GM19438 (cell line): ENCODE measurements at regions not wholly inside any gene's neighbourhood (a gene's known extent, or its start where the extent isn't known, plus 50 kb on each side); places are given as distances from the start of the nearest gene placed in this dataset.

Experiments used
- ATAC-seq: cut with Tn5 transposase; IDR thresholded peaks from one replicate; pipeline ENCODE4 v1.9.1; 2021; ENCODE audit warnings: low read depth; ENCODE audit not compliant: unreplicated experiment

DNA sequence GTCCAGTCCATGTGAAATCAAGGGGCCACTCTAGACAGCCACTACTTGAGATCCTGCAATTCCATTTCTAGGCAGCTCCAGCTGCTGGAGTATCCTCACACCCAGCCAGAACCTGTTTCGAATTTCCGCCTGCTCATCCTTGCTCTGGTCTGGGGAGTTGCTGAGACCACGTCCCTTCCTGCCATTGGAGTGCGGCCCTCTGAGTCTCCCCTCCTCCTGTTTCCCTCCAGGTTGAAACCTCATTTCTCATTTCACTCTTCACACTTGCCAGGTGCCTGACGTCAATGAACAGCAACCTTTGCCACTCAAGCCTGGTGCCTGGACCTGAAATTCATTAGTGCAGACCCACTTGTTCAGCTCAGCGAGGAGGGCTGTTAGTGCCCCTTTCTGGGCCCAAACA is 307.5 kb upstream of the SHH start:
- no peak for ATAC-seq

DNA sequence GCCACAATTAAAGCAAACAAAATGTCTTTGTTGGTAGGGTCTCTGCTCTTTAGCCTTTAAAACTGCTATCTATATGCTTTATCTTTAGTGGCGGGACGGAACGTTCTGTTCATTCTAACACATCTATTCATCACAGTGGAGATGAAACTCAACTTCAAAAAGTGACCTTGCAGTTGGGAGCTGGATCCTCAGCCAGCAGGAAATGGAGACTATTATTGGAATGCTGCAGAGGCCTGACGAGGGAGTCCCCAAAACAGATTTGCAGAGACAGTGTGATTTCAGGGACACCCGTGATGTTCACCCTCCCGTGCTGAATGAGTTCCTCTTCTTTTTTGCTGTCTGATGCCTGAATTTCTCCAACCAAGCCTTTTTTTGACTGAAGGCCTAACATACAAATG is 306.0 kb upstream of the SHH start:
- ATAC-seq = no peak

DNA sequence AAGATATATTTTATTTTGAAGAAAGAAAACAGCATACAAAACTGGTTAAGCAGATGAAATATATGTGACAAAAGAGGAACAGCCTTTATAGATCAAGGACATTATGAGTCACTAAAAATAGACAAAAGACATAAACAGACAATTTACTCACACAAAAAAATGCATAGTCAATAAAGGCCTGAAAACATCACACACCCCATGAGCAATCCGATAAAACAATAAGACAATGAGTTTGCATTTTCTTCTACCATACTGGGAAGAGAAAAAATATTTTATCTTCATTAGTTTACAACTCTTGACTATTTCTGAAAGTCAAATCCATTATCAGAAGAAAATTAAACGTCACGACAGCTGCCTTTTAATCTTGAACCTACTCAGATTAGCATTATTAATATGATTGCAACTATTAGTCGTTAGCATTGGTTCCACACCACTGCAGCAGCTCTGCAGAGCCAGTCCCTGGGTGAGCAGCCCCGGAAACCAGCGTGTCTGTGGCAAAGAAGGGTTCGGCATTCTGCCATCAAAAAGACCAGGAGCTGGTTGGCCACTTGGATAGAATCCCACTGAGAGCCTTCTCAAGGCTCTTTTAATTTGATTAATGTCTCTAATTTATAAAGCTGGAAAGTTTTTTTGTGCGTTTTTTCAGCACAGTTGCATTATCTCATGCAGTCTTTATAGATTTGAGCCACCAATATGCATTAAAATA is 305.4 kb upstream of the SHH start:
- no peak for ATAC-seq

DNA sequence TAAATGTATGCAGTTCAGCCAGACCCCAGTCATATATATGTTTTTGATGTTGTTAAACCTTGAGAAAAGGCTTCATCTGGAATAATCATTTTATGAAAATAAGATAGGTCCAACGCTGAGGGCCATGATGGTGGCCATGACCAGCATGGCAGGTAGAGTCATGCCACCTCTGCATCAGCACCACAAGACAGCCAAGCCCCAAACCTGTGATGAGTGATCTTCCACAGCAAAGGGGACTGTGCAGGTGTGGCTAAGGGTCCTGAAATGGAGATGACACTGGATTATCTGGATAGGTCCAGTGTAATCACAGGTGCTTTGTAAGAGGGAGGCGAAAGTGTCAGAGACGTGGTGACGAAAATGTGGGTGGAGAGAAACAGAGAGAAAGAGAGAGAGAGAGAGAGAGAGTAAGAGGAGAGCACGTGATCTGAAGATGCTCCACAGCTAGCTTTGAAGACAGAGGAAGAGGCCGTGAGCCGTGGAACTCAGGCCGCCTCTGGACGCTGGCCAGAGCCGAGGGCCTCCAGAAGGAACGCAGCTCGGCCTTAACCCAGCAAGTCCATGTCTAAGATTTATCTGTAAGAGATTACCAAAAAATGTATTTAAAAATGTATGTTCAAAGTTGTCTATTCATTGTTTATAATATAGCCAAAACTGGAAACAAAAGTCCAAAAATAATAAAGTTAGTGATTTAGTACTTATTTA is 304.4 kb upstream of the SHH start:
- no peak for ATAC-seq

DNA sequence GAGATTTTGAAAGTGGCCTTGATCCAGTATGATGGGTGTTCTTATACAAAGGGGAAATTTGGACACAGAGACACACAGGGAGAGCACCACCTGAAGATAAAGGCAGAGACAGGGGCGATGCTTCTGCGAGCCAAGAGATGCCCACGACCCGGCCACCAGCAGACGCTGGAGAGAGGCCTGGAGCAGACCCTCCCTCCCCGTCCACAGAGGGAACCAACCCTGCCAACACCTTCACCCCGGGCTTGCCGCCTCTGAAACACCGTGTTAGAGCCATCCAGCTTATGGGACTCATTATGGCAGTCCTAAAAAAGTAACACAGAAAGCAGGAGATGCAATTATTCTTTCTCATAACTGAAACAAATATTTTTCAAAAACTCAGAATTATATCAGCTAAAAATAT is 303.3 kb upstream of the SHH start:
- ATAC-seq = no peak

DNA sequence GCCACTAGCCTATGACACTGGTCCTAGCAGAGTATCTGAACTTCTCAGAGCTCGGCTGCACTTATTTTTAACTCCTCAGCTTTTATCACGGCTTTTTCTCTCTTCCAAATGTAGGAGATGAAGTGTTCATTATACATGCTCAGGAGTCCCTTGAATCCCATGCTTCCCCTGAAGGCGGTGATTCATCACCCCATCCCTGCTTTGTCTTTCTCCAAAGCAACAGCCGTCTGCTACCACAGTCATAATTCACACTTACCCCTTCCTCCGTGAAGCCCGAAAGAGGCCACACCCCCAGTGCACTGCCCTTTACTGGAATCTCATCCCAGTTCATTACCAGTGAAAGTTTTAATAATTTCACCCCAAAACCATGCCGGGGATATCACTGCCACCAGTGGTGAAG is 301.5 kb upstream of the SHH start:
- ATAC-seq = no peak

DNA sequence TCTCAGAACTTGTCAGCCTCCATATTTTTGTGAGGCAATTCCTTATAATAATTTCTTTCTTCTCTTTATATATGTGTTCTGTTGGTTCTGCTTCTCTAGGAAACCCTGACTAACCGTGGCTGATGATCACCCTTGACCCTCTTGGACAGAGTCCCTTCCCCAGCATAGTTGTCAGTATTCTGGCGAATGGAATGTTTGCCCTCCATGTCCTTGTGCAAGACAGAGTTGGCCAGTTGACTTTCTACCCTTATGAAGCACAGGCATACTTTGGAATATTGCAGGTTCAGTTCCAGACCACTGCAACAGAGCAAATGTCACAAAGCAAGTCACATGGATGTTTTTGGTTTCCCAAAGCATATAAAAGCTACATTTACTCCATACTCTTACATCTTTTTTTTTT is 297.7 kb upstream of the SHH start:
- no peak for ATAC-seq

DNA sequence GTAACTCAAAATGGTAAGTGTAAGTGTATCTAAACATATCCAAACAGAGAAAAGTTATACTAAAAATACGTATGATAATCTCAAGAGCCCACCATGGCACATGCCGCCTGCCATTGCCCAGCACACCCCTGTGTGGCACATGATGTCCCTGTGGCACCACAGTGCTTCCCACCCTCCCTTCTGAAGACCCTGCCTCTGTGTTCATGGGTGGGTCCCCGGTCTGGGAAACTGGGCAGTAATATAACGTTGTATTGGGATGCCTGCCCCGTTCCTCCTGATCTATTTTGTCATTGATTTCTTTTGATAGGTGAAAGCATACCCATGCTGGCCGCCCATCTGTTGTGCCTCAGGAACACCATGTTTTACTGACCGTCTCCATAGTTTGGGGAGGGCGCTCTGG is 296.8 kb upstream of the SHH start:
- no peak for ATAC-seq

DNA sequence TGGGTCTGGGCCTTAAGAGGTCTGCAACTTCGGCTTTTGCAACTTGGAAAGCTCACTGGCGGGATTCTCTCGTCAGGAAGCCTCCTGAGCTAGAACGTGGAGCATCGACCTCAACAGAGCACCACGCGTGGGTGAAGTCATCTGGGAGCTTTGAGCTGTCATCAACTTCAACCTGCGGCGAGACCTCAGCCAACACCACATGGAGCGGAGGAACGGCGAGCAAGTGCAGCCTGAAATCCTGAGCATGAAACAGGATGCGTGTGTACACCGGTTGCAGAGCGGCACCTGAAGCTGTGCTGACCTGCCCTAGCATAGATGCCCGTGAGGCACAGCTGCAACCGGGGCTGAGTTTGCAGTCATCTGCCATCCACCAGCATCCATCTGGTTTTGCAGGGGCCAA is 295.7 kb upstream of the SHH start:
- ATAC-seq = no peak

DNA sequence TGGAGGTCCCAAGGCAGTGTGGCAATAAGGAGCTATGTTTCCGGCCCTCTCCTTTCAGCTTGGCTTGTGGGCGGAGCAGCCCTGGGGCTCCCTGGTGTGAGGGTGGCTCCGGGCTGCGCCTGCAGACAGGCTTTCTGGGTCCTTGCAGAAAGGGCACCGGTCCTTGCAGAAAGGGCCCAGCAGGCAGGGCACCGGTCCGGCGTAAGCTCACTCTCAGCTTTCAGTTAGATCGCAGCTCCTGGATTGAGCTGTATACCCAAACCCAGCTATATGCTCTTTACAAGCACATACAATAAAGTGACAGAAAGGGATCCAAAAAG is 293.8 kb upstream of the SHH start:
- ATAC-seq = no peak

DNA sequence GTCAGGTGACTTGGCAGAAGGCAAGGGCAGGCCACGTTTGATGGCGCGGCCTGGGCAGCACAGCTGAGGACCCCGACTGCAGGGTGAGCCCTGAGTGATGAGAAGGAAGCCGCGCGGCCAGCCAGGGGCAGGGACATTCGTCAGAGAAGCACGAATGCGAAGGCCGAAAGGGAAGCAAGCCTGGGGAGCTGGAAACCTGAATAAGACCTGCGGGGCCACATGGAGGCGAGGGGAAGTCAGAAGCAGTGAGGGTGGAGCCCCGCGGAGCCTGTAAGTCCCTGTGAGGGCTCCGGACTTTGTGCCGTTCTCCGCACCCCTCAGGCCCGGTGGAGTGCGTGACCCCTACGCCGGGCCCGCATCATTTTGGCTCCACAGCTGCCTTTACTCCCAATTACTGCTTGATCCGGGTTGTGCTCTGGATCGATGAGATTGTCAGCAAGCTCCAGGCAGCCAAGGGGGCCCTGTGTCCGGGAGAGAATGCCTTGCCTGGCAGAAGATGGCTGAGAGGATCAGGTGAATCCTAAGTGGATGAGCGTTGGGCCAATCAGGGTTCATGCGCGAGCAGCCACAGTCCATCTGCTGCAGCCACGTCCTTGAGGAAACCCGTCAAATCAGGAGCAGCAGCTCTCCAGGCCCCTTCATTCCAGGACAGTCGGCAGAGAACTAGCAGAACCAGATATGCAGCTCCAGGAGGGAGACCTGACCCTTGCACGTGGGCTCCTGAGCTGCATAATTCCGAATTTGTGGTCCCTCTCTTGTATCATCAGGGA is 293.3 kb upstream of the SHH start:
- ATAC-seq = no peak

DNA sequence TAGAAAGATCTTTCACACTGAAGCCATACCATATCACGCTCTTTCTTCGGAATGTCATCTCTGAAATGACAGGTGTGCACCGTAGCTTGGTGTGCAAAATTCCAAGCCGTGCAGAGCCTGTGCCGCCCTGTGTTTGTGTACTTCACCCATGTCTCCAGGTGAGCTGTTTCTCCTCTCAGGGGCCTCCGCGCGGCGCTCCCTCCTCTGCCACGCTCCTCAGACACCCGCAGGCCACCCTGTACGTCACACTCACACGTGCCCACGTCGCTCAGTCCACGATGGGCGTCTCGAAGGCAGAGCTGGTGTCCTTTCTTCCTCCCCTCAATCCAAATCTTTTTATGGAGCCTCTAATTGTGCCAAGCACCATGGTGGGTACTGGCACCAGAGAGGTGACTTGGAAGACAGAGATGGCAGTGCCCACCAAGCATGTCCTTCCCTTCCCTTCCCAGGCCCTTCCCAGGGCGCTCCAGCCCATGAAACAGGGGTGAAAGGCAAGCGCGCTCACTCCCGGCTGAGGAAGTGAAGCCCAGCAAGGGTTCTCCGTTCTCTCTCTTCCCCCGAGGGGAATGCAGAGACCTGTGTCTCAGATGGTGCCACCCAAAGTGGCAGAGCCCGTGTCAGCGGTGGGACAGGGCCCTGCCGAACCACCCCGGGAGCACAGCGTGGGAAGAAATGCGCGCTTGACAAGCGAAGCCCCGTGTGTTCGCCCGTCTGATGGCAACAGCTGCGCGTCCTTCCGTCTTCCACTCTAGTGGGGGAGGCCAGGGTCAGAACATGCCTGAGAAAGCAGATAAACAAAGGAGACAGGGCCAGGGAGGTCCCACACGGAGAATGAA is 292.5 kb upstream of the SHH start:
- ATAC-seq = no peak

DNA sequence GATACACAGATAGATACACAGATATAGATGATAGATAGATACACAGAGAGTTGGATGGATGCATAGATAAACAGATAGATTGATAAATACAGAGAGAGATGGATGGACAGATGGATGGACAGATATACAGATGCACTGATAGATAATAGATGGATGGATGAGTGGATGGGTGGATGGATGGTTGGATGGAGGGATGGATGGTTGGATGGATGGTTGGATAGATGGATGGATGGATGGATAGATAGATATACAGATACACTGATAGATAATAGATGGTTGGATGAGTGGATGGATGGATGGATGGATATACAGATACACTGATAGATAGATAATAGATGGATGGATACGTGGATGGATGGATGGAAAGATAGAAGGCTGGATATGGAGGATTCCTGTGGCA is 290.0 kb upstream of the SHH start:
- ATAC-seq = no peak

DNA sequence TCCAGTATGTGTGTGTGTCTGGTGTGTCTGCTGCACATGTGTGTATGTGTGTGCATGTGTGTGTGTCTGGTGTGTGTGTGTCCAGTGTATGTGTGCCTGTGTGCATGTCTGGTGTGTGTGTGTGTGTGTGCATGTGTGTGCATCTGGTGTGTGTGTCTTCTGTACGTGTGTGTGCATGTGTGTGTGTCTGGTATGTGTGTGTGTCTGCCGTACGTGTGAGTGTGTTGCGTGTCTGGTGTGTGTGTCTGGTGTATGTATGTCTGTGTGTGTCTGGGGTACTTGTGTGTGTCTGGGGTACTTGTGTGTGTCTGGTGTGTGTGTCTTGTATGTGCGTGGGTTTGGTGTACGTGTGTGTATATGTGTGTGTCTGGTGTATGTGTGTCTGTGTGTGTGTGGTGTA is 289.1 kb upstream of the SHH start:
- no peak for ATAC-seq

DNA sequence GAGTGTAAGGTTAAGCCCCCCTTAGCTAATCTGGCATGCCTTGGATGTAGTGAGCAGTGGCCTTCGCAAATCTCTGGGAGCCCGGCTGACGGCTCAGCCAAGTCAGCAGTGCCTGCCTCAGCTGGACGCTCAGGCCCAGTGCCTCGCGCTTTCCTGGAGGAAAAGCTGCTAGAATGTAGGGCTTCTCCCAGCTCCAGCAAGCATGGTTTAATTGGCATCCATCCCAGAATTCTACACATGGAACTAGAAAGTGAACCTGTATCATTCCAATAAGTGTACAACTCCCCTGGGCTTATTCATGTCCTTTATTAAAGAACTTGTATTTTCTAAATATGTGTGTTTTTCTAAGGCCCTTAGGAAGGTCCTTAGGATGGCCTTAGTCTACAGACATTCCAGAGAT is 287.8 kb upstream of the SHH start:
- ATAC-seq = no peak

DNA sequence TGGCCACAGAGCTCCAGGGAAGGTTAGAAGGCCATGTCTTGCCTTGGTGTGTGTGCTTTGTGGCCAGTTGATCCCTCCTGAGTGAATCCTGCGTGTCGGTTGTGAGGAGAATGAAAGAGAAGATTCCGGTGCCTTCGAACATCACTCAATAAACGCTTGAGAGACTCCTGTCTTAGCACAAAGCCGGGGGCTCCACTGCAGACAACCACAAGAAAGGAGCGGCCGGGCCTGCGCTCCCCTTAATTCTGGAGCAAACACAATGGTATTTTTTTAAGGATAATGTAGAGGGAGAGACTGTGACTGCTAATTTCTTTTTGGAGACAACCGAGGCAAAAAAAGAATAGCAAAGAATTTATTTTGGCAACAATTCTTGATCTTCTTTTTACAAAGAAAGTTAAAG is 286.8 kb upstream of the SHH start:
- no peak for ATAC-seq

DNA sequence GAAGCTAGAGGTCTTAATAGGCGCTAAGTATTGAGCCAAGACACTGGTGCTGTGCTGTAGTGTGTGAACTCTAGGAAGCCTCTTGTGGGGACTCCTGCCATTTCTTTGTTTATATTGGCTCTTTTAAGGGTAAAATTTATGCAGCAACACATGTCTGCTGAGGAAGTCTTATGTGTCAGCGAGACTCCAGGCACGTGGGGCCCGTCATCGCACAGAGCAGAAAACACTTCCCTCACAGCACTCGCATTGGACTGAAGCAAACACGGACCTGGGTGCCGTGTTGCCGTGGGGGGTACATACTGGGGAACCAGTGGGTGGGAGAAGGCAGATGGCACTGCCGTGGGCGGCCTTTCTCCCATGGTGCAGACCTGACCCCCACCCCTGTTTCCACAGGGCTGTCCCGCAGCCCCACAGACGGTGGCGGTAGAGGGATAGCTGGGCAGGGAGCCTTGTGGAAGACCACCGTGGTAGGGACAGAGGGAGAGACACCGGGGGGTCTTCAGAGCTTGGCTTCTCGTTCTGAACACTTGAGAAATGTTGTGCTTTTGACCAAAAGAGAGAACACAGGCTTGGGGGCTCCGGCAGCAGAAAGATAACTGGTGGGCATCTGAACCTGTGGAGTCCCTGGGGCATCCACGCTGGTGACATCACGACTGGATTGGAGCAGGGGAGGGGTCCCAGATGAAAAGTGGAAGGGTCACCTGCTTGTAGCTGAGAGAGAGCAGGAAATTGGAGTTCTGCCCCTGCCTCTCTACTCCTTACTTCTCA is 284.7 kb upstream of the SHH start:
- no peak for ATAC-seq

DNA sequence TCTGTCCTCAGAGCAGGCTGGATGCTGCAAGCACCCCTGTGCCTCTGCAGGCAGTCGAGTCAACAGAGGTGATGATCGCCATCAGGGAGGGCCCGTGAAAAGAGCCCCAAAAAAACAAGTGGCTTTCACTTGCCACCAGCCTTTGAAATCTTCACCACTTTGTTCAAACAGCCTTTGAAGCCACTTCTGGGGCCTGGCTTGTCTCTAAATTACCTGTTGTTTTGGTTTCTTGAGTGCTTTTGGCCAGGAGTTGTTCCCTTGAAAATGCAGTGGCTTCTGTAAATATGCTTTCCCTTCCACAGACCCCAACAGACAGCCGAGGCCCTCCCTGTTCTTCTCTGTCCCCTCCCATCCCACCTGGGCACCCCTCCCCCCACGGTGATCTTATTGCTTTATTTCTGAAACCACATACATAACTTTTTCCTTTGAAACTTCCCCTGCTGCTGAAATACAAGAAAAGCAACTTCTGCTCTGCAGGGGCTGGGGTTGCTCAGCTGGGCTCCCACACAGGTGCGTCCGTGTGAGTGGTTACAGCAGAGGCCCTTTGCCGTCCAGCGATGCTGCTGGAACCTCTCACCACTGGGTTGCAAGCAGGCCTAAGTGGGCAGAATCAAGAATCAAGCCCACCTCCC is 283.8 kb upstream of the SHH start:
- ATAC-seq = no peak

DNA sequence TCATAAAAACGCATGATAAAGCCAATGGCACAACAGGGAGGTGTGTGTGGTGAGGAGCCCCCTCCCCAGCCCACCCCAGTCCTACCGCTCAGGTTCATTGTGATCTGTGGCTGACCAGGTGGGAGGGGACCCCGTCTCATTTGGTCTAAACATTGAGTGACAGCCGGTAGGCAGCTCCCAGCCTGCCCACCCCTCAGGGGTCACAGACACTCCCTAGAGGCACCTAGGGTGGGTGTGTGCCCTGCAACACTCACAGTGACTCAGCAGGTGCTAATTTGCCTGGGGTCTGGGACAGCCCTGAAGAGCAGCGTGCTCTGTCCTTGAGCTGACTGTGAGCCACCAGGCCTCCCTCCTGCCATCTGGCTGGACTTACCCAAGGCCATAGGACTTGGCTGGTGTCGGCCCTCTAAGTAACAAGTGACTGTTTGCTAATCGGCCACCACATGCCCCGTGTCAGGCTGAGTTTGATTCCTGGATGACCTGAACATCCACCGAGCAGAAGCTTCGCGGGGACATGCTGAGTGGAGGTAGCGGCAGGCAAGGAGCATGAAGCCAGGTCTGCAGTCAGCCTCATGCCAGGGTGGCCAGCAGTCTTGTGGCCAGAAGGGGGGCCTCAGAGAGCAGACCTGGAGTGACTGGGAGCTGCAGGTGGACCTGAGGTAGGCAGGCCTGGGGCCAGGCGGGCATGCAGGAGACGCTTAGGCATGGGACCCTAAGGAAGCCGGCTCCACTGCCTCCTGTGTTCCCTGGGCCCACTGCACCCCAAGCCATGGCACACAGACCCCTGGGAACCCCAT is 282.3 kb upstream of the SHH start:
- no peak for ATAC-seq
